ENCODE measurements at regions not wholly inside any gene's neighbourhood (a gene's known extent, or its start where the extent isn't known, plus 50 kb on each side); places are given as distances from the start of the nearest gene placed in this dataset.

DNA sequence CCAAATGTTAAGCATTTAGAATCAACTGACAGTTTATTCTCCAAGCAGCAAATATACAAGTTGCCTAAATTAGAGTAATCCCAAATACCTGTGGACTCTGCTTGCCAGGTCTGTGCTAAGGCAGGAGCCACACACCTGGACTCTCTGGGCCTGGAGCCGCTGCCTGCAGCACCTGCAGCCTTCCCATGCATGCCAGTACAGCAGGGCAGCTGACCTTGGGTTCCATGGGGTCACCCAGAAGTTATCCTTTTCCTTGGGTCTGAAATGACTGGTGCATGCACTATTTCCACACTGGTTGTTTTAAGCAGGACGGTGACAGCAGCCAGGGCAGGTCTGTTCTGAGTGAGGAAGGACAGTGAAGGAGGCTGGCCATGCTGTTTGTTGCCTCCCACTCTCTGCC is 573.2 kb downstream of the GLRX3 start:
- Histone ChIP-seq H3K27me3 (ENCODE audit: low read depth, low read length) (no peaks in the 10 kb centered on the region), H3K4me3 (ENCODE audit: low read length) (no peak overlapping the region), H3K36me3 (replicated peaks; ENCODE audit: low read depth, low read length) (no peaks in the 10 kb centered on the region), H2AFZ (ENCODE audit: low read depth, low read length) (no peak overlapping the region), H3K9me3 (ENCODE audit: insufficient read depth, low read length) (no peaks in the 10 kb centered on the region), H3K9ac (ENCODE audit: low read length) (no peak overlapping the region), H3K79me2 (ENCODE audit: low read length) (no peaks in the 10 kb centered on the region), H3K4me2 (ENCODE audit: low read length) (no peak overlapping the region), H3K27ac (ENCODE audit: low read length) (no peak overlapping the region), H4K20me1 (ENCODE audit: insufficient read depth, low read length) (no peaks in the 10 kb centered on the region), H3K4me1 (ENCODE audit: low read length) (no peaks in the 10 kb centered on the region)
- TF ChIP-seq, protein P1, sequence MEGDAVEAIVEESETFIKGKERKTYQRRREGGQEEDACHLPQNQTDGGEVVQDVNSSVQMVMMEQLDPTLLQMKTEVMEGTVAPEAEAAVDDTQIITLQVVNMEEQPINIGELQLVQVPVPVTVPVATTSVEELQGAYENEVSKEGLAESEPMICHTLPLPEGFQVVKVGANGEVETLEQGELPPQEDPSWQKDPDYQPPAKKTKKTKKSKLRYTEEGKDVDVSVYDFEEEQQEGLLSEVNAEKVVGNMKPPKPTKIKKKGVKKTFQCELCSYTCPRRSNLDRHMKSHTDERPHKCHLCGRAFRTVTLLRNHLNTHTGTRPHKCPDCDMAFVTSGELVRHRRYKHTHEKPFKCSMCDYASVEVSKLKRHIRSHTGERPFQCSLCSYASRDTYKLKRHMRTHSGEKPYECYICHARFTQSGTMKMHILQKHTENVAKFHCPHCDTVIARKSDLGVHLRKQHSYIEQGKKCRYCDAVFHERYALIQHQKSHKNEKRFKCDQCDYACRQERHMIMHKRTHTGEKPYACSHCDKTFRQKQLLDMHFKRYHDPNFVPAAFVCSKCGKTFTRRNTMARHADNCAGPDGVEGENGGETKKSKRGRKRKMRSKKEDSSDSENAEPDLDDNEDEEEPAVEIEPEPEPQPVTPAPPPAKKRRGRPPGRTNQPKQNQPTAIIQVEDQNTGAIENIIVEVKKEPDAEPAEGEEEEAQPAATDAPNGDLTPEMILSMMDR (IDR thresholded peaks at IDR 0.05; ENCODE audit: low read depth, low read length) = no peak
- TF ChIP-seq EZH2phosphoT487 (IDR thresholded peaks at IDR 0.05; ENCODE audit: low read depth) = no peak

- H3K9ac ChIP-seq (ENCODE audit: low read length) = no peak overlapping the region
- no peaks in the 10 kb centered on the region for H3K36me3 ChIP-seq (replicated peaks; ENCODE audit: low read depth, low read length)
- no peaks in the 10 kb centered on the region for H3K4me1 ChIP-seq (ENCODE audit: low read length)
- H3K27me3 ChIP-seq (ENCODE audit: low read depth, low read length) = no peaks in the 10 kb centered on the region
- no peak overlapping the region for H3K27ac ChIP-seq (ENCODE audit: low read length)
- H3K9me3 ChIP-seq (ENCODE audit: insufficient read depth, low read length) = no peaks in the 10 kb centered on the region
- no peak overlapping the region for H3K4me3 ChIP-seq (ENCODE audit: low read length)
- H3K79me2 ChIP-seq (ENCODE audit: low read length) = no peaks in the 10 kb centered on the region
- no peak overlapping the region for H3K4me2 ChIP-seq (ENCODE audit: low read length)
- no peak for TF ChIP-seq EZH2phosphoT487 (IDR thresholded peaks at IDR 0.05; ENCODE audit: low read depth)
- TF ChIP-seq, protein P1 (IDR thresholded peaks at IDR 0.05; ENCODE audit: low read depth, low read length) = no peak
- H4K20me1 ChIP-seq (ENCODE audit: insufficient read depth, low read length) = no peaks in the 10 kb centered on the region
- no peak overlapping the region for H2AFZ ChIP-seq (ENCODE audit: low read depth, low read length)
Measured at GRCh38 chr10:130711072-130711471, 574.9 kb downstream of the GLRX3 start.

DNA sequence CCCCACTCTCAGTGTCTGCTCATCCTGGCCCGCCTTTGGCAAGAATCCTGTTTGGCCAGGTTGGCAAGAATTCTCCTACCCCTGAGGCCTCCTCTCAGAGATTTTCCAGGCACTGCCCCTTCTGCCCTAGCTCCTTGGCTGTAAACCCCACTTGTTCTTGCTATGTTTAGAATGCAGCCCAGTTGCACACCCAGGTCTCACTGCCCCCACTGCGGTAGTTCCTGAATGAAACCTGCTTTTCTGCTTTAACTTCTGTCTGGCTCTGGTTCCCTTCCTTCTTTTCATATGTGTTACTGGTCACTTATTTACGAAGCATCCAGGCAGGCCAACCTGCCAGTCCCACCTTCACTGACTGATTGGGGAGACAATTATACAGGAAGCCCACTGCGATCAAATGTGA is 576.9 kb downstream of the GLRX3 start:
- Histone ChIP-seq H3K9ac (ENCODE audit: low read length) (no peak overlapping the region), H3K27ac (ENCODE audit: low read length) (no peak overlapping the region), H3K4me3 (ENCODE audit: low read length) (no peak overlapping the region), H3K27me3 (ENCODE audit: low read depth, low read length) (no peaks in the 10 kb centered on the region), H3K79me2 (ENCODE audit: low read length) (no peaks in the 10 kb centered on the region), H3K9me3 (ENCODE audit: insufficient read depth, low read length) (no peaks in the 10 kb centered on the region), H3K4me2 (ENCODE audit: low read length) (no peak overlapping the region), H3K4me1 (ENCODE audit: low read length) (no peaks in the 10 kb centered on the region), H3K36me3 (replicated peaks; ENCODE audit: low read depth, low read length) (no peaks in the 10 kb centered on the region), H4K20me1 (ENCODE audit: insufficient read depth, low read length) (no peaks in the 10 kb centered on the region), H2AFZ (ENCODE audit: low read depth, low read length) (no peak overlapping the region)
- TF ChIP-seq, protein P1 (IDR thresholded peaks at IDR 0.05; ENCODE audit: low read depth, low read length) = no peak
- no peak for TF ChIP-seq EZH2phosphoT487 (IDR thresholded peaks at IDR 0.05; ENCODE audit: low read depth)

DNA sequence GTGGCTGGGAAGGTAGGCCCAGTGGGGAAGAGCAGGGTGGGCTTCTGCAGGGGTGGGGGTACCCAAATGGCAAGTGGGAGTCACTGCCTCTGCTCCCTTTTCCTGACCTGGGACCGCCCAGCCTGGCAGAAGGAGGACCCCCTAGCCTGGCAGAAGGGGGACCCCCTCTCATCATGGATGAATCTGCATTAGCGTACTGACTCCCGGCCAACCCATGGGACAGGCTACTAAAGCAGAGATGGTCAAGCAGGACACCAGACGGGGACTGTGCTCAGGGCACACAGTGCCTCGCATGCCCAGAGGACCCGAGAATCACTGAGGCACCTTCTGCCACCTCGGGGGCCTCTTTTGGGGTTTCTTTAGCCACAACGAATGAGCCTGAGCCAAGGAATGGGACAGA is 577.5 kb downstream of the GLRX3 start:
- H3K4me1 ChIP-seq (ENCODE audit: low read length) = no peaks in the 10 kb centered on the region
- no peak overlapping the region for H3K9ac ChIP-seq (ENCODE audit: low read length)
- H3K27me3 ChIP-seq (ENCODE audit: low read depth, low read length) = no peaks in the 10 kb centered on the region
- no peak overlapping the region for H3K27ac ChIP-seq (ENCODE audit: low read length)
- no peak overlapping the region for H3K4me3 ChIP-seq (ENCODE audit: low read length)
- H2AFZ ChIP-seq (ENCODE audit: low read depth, low read length) = no peak overlapping the region
- no peaks in the 10 kb centered on the region for H3K79me2 ChIP-seq (ENCODE audit: low read length)
- TF ChIP-seq, protein P1 (IDR thresholded peaks at IDR 0.05; ENCODE audit: low read depth, low read length) = no peak
- TF ChIP-seq EZH2phosphoT487 (IDR thresholded peaks at IDR 0.05; ENCODE audit: low read depth) = no peak
- no peaks in the 10 kb centered on the region for H3K9me3 ChIP-seq (ENCODE audit: insufficient read depth, low read length)
- H3K4me2 ChIP-seq (ENCODE audit: low read length) = no peak overlapping the region
- no peaks in the 10 kb centered on the region for H4K20me1 ChIP-seq (ENCODE audit: insufficient read depth, low read length)
- no peaks in the 10 kb centered on the region for H3K36me3 ChIP-seq (replicated peaks; ENCODE audit: low read depth, low read length)

All from OCI-LY3 (cell line).